Stimulated activated CD4-positive, alpha-beta T cell treated with anti-CD3 and anti-CD28 coated beads, Interleukin-15, amount 100 ng/mL, for 24 hours (primary cell): ENCODE measurements at regions not wholly inside any gene's neighbourhood (a gene's known extent, or its start where the extent isn't known, plus 50 kb on each side); places are given as distances from the start of the nearest gene placed in this dataset.
"Not testable (repeated sequence)": the region's sequence is repeated elsewhere in the genome, so short reads cannot be mapped to it uniquely, and the experiment has no call there.

ENCODE experiments used
- DNase-seq: peaks from one replicate; pipeline ENCODE4 v3.0.0-alpha.2; 2020

- DNase-seq = no peak
Observed at GRCh38 chr12:58071994-58072393, 130.6 kb downstream of the ATP23 start.

- no peak for DNase-seq
Observed at GRCh38 chr12:58074259-58074658, 132.9 kb downstream of the ATP23 start.

GRCh38 chr12:58079806-58080205 lies 138.4 kb downstream of the ATP23 start:
- DNase-seq = no peak

DNA sequence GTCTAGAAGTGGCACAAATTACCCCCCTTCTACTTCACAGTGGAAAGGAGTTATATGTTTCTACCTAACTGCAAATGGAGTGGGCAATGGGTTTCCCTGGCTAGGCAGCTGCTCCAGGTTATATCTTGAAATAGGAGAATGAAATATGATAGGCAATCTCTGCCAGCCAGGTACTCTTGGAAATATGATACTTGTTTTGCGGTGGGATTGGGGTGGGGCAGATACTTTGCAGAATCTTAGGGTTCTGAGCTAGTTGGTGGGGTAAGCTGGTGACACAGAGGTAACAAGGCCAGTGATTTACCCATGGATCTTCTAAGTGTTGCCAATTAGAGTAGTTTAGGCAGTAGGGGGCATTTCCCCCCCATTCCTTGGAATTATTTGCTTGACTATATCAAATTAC lies 140.1 kb downstream of the ATP23 start:
- DNase-seq = no peak

DNA sequence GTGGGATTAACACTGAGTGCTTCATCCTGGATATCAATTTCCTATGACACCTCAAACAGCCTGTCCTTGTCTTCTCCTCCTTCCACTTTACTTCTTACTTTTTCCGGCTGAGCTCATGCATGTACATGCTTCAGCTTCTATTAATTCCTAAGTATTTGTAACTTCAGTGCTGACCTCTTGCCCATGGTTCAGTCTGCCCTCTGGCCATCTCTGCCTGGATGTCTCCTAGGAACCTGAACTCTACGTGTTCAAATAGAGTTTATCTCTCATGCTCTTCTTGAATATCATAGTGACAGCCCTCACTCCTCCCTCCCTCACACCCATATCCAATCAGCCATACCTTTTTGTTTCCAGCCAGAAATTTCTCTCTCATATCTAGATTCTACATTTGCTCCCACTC lies 141.6 kb downstream of the ATP23 start:
- DNase-seq = no peak

DNA sequence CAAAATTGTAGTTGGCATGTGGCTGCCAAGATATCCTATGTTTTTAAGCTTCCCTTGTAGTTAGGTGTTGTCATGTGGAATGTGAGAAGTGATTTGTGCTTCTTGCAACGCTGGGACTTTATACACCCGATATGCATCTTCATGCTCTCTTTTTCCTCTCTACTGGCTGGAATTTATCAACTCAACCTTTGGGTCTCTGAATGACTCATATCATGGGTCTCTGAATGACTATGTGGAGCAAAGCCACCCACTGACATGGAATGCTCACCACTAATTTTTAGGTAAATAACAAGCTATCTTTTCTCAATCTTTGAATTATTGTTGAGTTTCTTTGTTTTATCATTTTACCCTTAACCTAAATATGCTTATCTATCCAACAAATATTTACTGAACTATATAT lies 144.6 kb downstream of the ATP23 start:
- no peak for DNase-seq

DNA sequence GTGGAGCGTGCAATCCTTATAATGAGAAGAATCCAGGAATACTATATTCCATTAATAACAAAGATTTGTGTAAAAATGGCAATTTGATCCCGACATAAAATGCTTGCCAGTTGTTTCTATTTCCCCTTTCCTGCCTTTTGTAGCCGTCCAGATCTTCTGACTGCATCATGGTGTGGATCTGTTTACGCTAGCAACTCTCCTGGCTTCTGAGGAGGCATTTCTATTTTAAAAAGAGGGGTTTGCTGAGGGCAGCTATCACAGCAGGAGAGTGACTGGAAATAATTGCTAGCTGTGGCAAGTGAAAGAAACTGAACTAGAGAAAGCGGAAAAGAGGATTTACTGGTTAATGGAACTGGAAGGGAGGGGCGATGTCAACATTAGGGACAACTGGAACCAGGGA lies 145.6 kb downstream of the ATP23 start:
- no peak for DNase-seq

GRCh38 chr12:58087423-58088127 lies 146.2 kb downstream of the ATP23 start:
- no peak for DNase-seq

DNA sequence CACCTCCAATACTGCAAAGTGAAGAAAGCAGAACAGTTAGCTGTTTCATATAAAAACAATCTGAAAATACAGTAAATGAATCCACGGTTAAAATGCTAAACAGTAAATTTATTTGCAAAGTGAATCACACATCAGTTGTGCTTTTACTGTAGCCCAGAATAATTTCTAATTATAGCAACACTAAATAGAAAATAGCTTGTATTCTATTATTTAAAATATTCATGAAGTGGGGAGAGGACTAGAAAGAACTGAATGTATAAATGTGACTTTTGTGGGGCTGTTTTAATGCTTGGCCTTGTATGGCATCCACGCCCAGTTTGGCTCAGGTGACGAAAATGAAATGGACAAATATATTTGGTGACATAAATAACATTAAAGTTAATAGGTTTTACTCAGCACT lies 148.2 kb downstream of the ATP23 start:
- no peak for DNase-seq

- DNase-seq = no peak
Observed at GRCh38 chr12:58090685-58091084, 149.3 kb downstream of the ATP23 start.

DNA sequence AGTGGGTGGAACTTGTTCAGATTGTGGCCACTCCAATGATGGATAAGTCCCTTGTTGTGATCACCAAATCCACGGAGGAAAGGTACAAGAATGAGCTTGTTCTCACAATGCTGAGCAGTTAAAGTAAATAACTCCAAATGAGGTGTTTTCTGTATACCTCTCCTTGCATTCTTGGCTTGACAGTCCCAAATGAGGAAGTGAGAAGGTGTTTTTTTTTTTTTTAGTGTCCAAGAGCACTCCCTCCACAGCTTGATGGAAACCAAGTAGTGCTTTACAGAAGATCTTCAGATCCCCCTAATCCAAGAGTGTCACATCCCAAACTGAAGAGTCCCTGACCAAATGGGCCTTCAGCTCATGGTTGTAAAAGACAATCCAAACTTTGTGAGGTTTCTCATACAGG lies 153.6 kb downstream of the ATP23 start:
- DNase-seq = no peak

- no peak for DNase-seq
Observed at GRCh38 chr12:58097741-58098140, 156.4 kb downstream of the ATP23 start.

DNA sequence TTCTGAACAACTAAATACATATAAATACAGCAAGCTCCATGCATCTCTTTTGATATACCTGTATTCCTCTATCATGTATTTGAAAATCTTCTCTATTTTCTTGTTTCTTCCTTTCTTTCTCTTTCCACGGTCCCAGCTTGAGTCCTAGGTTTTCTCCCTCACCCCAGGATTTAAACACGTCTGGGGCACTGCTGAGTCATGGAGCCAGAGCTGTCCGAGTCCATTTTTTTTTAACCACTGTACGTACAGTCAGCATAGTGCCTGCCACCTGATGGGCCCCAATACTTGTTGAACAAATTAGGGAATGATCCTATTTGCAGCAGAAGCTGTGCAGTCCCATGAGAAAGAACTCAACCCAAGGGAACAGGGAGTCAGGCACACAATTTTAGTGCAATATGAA lies 158.1 kb downstream of the ATP23 start:
- DNase-seq = no peak

DNA sequence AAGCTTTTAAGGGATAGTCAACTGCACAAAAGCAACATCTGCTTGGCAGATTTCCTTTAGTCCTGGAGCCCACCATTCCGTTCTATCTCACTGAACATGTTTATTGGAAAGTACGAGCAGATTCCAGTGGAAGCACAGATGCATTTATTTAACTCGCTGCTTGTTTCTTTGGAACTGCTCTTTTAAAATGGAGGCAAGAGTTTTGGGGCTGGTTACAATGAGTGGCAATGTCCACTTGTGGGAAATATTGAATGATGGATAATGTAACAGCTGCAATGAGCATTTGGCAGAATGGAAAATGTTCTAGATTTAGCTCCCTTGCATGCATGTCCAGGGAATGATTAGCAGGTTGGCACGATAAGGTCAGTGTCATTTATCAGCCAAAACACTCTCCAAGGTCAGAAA lies 163.0 kb downstream of the ATP23 start:
- DNase-seq = no peak

DNA sequence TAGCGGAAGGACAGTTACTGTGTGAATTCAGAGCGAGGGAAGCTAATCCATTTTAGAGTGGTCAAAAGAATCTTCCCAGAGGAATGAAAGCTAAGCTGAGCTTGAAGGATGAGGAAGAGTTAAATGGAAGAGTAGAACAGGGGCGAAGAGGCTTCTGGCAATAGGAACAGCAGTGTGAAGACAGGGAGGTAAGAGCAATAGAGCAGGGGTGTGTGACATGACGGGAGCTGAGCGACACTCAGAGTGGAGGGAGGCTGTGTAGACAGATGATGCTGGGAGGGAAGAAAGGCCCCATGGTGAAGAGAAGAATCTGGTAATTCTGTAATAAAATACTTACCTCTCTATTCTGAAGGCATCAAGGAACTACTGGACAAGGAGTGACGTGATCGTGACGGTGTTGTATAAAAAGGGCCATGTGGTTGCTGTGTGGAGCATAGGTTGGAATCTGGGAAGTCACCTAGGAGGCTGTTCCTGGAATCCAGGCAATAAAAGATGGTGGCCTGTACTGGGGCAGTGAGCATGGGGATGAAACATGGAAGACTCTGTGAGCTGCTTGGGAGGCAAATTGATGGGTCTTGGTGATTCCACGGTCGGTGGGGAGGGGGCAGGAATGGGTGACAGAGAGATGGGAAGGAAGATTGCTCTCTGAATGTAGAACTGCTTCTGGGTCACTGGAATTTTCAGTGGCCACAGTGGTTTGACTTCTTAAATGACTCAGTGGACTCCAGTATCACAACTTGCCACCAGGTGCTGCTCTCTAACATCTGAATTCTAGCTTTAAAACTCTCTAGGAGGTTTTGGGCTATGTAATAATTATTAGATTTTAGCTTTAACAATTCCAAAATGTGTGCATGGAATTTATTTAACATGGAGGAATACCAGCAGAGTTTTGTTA lies 164.1 kb downstream of the ATP23 start:
- DNase-seq = no peak

DNA sequence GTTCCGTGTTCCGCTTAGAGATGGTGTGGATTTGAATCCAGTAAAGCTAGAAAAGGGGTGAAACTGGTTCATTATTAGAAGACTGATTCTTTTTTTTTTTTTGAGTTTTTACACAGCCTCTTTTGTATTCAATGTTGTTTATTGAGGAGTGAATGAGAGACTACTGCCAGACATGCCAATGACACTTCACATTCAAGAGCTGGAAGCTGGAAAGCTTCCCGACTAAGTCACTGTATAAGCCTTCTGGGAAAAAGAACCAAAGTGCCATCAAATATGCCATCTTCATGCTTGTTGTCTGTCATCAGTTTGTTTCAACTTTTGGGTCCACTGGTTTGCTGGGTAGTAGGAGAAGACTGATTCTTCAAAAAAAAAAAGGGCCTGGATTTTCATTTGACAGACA lies 164.8 kb downstream of the ATP23 start:
- no peak for DNase-seq

DNA sequence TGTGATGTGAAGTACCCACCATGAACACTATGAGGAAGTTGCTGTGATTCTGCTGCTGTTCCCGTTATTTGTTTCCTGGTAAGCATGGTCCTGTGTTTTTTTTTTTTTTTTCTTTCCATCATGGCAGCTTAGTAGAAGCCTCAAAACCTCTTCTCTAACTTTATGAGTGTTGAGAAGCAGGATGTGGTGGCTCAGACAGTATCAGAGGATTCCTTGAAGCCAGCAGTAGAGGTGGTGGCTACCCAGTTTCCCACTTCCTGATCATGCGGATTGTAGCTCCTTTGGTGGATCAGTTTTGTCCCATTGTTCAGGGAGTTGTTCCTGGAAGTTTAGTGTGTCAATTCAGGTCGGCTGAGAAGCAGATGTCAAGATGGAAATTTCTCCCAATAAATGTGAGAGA lies 175.8 kb downstream of the ATP23 start:
- DNase-seq = no peak

GRCh38 chr12:58117667-58118066 lies 176.3 kb downstream of the ATP23 start:
- DNase-seq = no peak

DNA sequence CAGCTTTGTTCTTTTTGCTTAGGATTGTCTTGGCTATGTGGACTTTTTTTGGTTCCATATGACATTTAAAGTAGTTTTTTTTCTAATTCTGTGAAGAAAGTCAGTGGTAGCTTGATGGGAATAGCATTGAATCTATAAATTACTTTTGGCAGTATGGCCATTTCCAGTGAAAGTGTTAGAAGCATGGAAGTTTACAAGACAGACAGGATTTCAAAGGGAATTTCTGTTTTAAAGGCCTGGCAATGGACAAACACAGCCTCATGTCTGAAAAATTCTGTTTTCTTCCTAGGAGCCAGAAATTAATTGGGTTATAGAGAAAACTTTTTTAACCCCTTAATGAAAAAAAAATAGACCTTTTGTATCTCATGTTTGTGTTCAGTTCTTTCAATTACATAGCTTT lies 184.4 kb downstream of the ATP23 start:
- not testable (repeated sequence) for DNase-seq

- no peak for DNase-seq
Observed at GRCh38 chr12:58131986-58132755, 190.8 kb downstream of the ATP23 start.

DNA sequence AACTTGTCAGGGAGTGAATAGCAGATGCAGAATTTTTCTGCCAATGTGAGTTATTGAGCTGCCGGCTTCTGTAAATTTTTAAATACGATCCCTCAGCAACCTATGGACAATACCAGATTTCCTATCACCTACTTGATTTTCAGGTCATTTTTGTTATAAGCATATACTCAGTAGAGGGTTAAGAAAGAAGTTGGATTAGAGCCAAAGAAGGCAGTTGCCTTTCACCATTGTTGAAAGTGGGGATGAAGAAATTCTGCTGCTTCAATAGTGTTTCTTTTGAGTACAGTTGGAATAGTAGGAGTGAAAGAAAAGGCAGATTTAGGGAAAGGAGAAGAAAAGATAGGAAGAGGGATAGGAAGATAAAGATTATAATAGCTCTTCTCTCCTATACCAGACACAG lies 197.1 kb downstream of the ATP23 start:
- no peak for DNase-seq

DNA sequence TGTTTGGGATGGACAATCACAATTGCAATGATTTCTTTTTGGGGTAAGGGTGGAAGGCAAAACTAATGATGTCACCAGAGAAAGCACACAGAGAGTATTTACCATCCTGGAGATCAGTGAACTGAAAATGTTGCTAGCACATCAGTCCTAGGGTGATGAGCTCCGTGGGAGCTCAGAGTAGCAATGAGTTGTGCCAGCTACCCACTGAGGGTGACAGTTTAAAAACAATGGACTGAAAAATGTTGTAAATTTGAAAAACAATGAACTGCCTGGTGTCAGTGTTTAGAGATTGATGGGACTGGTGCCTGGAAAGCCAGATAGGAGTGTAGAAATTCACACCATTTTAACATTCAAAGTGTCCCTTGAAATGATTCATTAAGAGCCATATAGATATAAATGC lies 198.5 kb downstream of the ATP23 start:
- DNase-seq = no peak

- no peak for DNase-seq
Observed at GRCh38 chr12:58140395-58140794, 199.0 kb downstream of the ATP23 start.

DNA sequence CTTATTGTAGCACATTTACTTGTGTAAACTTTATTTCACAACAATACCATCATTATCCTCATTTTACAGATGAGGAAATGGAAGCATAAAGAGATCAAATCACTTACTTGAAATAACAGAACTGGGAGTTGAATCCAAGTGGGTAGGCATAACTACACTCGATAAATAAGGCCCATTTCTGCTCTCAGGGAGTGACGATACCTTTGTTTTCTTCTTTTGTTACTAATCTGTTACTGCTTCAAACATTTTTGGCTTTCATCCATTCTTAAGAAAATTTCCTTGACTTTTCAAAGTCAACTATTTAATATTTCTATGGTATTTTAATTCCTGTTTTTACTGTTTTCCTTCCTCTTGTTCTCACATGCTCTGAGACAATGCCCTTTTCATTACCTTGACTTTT lies 201.6 kb downstream of the ATP23 start:
- no peak for DNase-seq
